IMR-90 (cell line): ENCODE measurements at regions not wholly inside any gene's neighbourhood (a gene's known extent, or its start where the extent isn't known, plus 50 kb on each side); places are given as distances from the start of the nearest gene placed in this dataset.

Source experiments
- ATAC-seq: fragments of 200-7000 bp; cut with Tn5 transposase; 2 replicates; pipeline ENCODE4 v1.9.1; 2020; ENCODE audit warnings: low read depth, mild to moderate bottlenecking, moderate library complexity
- BruUV-seq: library from RNA; stranded (reverse); fragments of 400-500 nt; replicated peaks from 2 replicates; lab custom pipeline; 2021; lab: Mats Ljungman, UMichigan
- CTCF ChIA-PET: fragments of 300-600 bp; formaldehyde crosslinking; extraction: SDS; loops from one replicate; lab custom pipeline; 2021; ENCODE audit warnings: antibody characterized with exemption; lab: Yijun Ruan, JAX
- POLR2A ChIA-PET: fragments of 300-600 bp; sonication (Branson Sonifier 250); formaldehyde crosslinking; loops from one replicate; lab custom pipeline; 2022; ENCODE audit warnings: antibody characterized with exemption; ENCODE audit not compliant: unreplicated experiment; lab: Charles Lee
- DNase-seq: peaks from one replicate; pipeline ENCODE4 v3.0.0; 2013
- H2AFZ ChIP-seq: replicated peaks from 2 replicates; pipeline ENCODE3; 2013; ENCODE audit warnings: low read length, mild to moderate bottlenecking; ENCODE audit not compliant: poor library complexity
- H2AK5ac ChIP-seq: 2 replicates; pipeline ENCODE4 v1.6.1; 2013; ENCODE audit warnings: low read depth, low read length, inconsistent platforms
- H2AK9ac ChIP-seq: replicated peaks from 2 replicates; pipeline ENCODE3; 2013; ENCODE audit warnings: mild to moderate bottlenecking, low read depth, low read length, moderate library complexity; ENCODE audit not compliant: poor library complexity
- H2BK120ac ChIP-seq: 2 replicates; pipeline ENCODE4 v1.6.1; 2013; ENCODE audit warnings: low read depth, low read length, inconsistent platforms
- H2BK15ac ChIP-seq: 3 replicates; pipeline ENCODE4 v1.6.1; 2013; ENCODE audit warnings: low read depth, low read length, inconsistent platforms
- H2BK20ac ChIP-seq: 2 replicates; pipeline ENCODE4 v1.6.1; 2013; ENCODE audit warnings: low read depth, mild to moderate bottlenecking, inconsistent platforms, low read length, moderate library complexity
- H2BK5ac ChIP-seq: 2 replicates; pipeline ENCODE4 v1.6.1; 2013; ENCODE audit warnings: mild to moderate bottlenecking, low read depth, low read length, inconsistent platforms; ENCODE audit not compliant: poor library complexity, severe bottlenecking
- H3K14ac ChIP-seq: replicated peaks from 2 replicates; pipeline ENCODE4 v1.6.1; 2013; ENCODE audit warnings: low read depth, low read length, inconsistent platforms
- H3K18ac ChIP-seq: 2 replicates; pipeline ENCODE4 v1.6.1; 2013; ENCODE audit warnings: low read depth, low read length, control low read depth
- H3K23ac ChIP-seq: 2 replicates; pipeline ENCODE4 v1.6.1; 2013; ENCODE audit warnings: low read depth, low read length, inconsistent platforms
- H3K27ac ChIP-seq: 2 replicates; pipeline ENCODE4 v1.5.1; 2013; ENCODE audit warnings: mild to moderate bottlenecking, control low read depth, low read length; ENCODE audit not compliant: insufficient read depth
- H3K27me3 ChIP-seq: 2 replicates; pipeline ENCODE4 v1.6.1; 2013; ENCODE audit warnings: low read length; ENCODE audit not compliant: control insufficient read depth, insufficient read depth
- H3K36me3 ChIP-seq: 2 replicates; pipeline ENCODE4 v1.6.1; 2013; ENCODE audit warnings: low read length, mixed read lengths; ENCODE audit not compliant: control insufficient read depth, insufficient read depth
- H3K4ac ChIP-seq: 2 replicates; pipeline ENCODE4 v1.6.1; 2013; ENCODE audit warnings: low read depth, low read length, inconsistent platforms
- H3K4me1 ChIP-seq: 2 replicates; pipeline ENCODE4 v1.6.1; 2013; ENCODE audit warnings: low read length, mixed read lengths; ENCODE audit not compliant: control insufficient read depth, insufficient read depth
- H3K4me2 ChIP-seq: 2 replicates; pipeline ENCODE4 v1.6.1; 2013; ENCODE audit warnings: low read depth, mild to moderate bottlenecking, control low read depth, low read length, moderate library complexity
- H3K4me3 ChIP-seq: 2 replicates; pipeline ENCODE4 v1.5.1; 2013; ENCODE audit warnings: low read depth, mild to moderate bottlenecking, control low read depth, low read length, moderate library complexity; ENCODE audit not compliant: insufficient read depth
- H3K56ac ChIP-seq: 2 replicates; pipeline ENCODE4 v1.6.1; 2013; ENCODE audit warnings: low read length, inconsistent platforms; ENCODE audit not compliant: insufficient read depth; ENCODE audit errors: extremely low read depth
- H3K79me1 ChIP-seq, 2 experiments: 2 replicates each; pipeline ENCODE4 v1.6.1; 2013; ENCODE audit warnings: low read length in 2 of 2, inconsistent platforms in 1 of 2, low read depth in 1 of 2
- H3K9ac ChIP-seq: 2 replicates; pipeline ENCODE4 v1.6.1; 2013; ENCODE audit warnings: low read depth, low read length, control low read depth
- H3K9me1 ChIP-seq: 2 replicates; pipeline ENCODE4 v1.6.1; 2013; ENCODE audit warnings: low read length, inconsistent platforms; ENCODE audit not compliant: insufficient read depth
- H3K9me3 ChIP-seq: 2 replicates; pipeline ENCODE4 v1.6.1; 2013; ENCODE audit warnings: low read length; ENCODE audit not compliant: control insufficient read depth, insufficient read depth
- H4K20me1 ChIP-seq: 2 replicates; pipeline ENCODE4 v1.6.1; 2013; ENCODE audit warnings: low read length, inconsistent platforms; ENCODE audit not compliant: insufficient read depth
- H4K5ac ChIP-seq: 2 replicates; pipeline ENCODE4 v1.6.1; 2013; ENCODE audit warnings: mild to moderate bottlenecking, low read depth, low read length, control low read depth
- H4K8ac ChIP-seq, 2 experiments: 2 replicates each; pipeline ENCODE4 v1.6.1; 2013; ENCODE audit warnings: low read depth in 2 of 2, low read length in 2 of 2, control low read depth in 1 of 2, inconsistent platforms in 1 of 2
- H4K91ac ChIP-seq: 2 replicates; pipeline ENCODE4 v1.6.1; 2013; ENCODE audit warnings: low read depth, low read length, inconsistent platforms; ENCODE audit not compliant: insufficient read depth
- BHLHE40 ChIP-seq: fragments of 150-350 bp; IDR thresholded peaks from 2 replicates; pipeline ENCODE4 v1.6.1; 2016; ENCODE audit warnings: mild to moderate bottlenecking, low read depth, low read length
- CEBPB ChIP-seq: IDR thresholded peaks from 2 replicates; pipeline ENCODE4 v1.6.1; 2012; ENCODE audit warnings: low read depth, low read length, improper control_type of control experiment
- CHD1 ChIP-seq: IDR thresholded peaks from 2 replicates; pipeline ENCODE4 v1.6.1; 2012; ENCODE audit warnings: low read depth, low read length, improper control_type of control experiment
- MXI1 ChIP-seq: IDR thresholded peaks from 2 replicates; pipeline ENCODE4 v1.6.1; 2012; ENCODE audit warnings: low read depth, mild to moderate bottlenecking, low read length, moderate library complexity, borderline replicate concordance
- POLR2A ChIP-seq: IDR thresholded peaks from 2 replicates; pipeline ENCODE4 v1.6.1; 2012; ENCODE audit warnings: mild to moderate bottlenecking, low read depth, low read length
- RAD21 ChIP-seq: IDR thresholded peaks from 2 replicates; pipeline ENCODE4 v1.6.1; 2012; ENCODE audit warnings: low read length, improper control_type of control experiment
- RCOR1 ChIP-seq: IDR thresholded peaks from 2 replicates; pipeline ENCODE4 v1.6.1; 2012; ENCODE audit warnings: mild to moderate bottlenecking, low read length, improper control_type of control experiment; ENCODE audit not compliant: insufficient replicate concordance
- SMC3 ChIP-seq: fragments of 150-350 bp; IDR thresholded peaks from 2 replicates; pipeline ENCODE4 v1.6.1; 2016; ENCODE audit warnings: low read depth, mild to moderate bottlenecking, antibody characterized with exemption, low read length, moderate library complexity
- WGBS, 2 experiments: methylation state at CpG; one replicate each; pipeline versions ENCODE4 v1.1.5 to v1.1.7; 2013; ENCODE audit warnings: missing lambda C conversion rate in 2 of 2; ENCODE audit not compliant: insufficient read length in 1 of 2; ENCODE audit errors: extremely low coverage in 2 of 2; 5-methylcytosine and 5-hydroxymethylcytosine counted together
- dilution Hi-C: fragments of 300-500 bp; cut with HindIII; formaldehyde crosslinking; loops from one replicate; pipeline ENCODE4 v1.14.3; 2018; ENCODE audit warnings: low sequenced_read_pairs; ENCODE audit not compliant: unreplicated experiment
- in situ Hi-C: fragments of 300-500 bp; cut with MboI; formaldehyde crosslinking; loops from 3 replicates; pipeline ENCODE4 v1.14.3; 2019; ENCODE audit warnings: low sequenced_read_pairs, inconsistent platforms, mixed read lengths
- intact Hi-C: fragments of 100-400 bp; cut with micrococcal nuclease; formaldehyde crosslinking; loops from 2 replicates; pipeline ENCODE4 v1.10.0; 2022
- TF ChIP-seq, protein P1 (sequence below): fragments of 150-350 bp; IDR thresholded peaks from 2 replicates; pipeline ENCODE4 v1.6.1; 2017; ENCODE audit warnings: mild to moderate bottlenecking, antibody characterized with exemption, low read length, low read depth

GRCh38 chr3:107063351-107063750 is 313.9 kb upstream of the CCDC54 start:
- dilution Hi-C loops (no loop called here), in situ Hi-C loops (no loop called here), intact Hi-C loops (loop anchor here (5.0 to 10.0 kb wide), 5 partner anchors 201 to 1199 kb away; partner anchors contain the start of gene CBLB)
- H3K18ac ChIP-seq: no peak overlapping the region
- no peak overlapping the region; a peak in 1 of 4 replicates for H4K8ac ChIP-seq
- H3K9me1 ChIP-seq: 0 out of 2 replicates have a peak, but pooled peaks cover 2% of the 10 kb centered on the region
- WGBS, 2 experiments: no CpG with 5 or more reads among the region's 5 CpGs
- no peak overlapping the region for H4K5ac ChIP-seq
- H2AK5ac ChIP-seq: no peak overlapping the region
- no peak overlapping the region; the same call in 1 of the 2 replicates for H3K14ac ChIP-seq
- H3K4ac ChIP-seq: no peak overlapping the region; the same call in 1 of the 2 replicates
- H3K56ac ChIP-seq: no peak overlapping the region
- H3K9me3 ChIP-seq: no peaks in the 10 kb centered on the region
- no peaks in the 10 kb centered on the region for H4K20me1 ChIP-seq
- no peak overlapping the region for H2AK9ac ChIP-seq
- no peaks in the 10 kb centered on the region for H3K4me1 ChIP-seq
- H2BK120ac ChIP-seq: peak overlapping the region; percentile 42
- no peak overlapping the region for H3K27ac ChIP-seq
- no peak overlapping the region for H3K4me2 ChIP-seq
- H4K91ac ChIP-seq: 0 out of 2 replicates have a peak overlapping the region, but pooled peaks have one; percentile 36
- 0 out of 3 replicates have a peak overlapping the region, but pooled peaks have one; percentile 43 for H2BK15ac ChIP-seq
- no TSS peak for BruUV-seq
- H3K23ac ChIP-seq: no peak overlapping the region
- CTCF ChIA-PET: no interaction called here
- TF ChIP-seq POLR2A: no peak
- TF ChIP-seq CHD1: no peak
- no peak for TF ChIP-seq BHLHE40
- no peak for TF ChIP-seq CEBPB
- TF ChIP-seq RCOR1: no peak
- no peak for TF ChIP-seq MXI1
- no peak for TF ChIP-seq SMC3
- no peak for TF ChIP-seq RAD21
- TF ChIP-seq, protein P1, sequence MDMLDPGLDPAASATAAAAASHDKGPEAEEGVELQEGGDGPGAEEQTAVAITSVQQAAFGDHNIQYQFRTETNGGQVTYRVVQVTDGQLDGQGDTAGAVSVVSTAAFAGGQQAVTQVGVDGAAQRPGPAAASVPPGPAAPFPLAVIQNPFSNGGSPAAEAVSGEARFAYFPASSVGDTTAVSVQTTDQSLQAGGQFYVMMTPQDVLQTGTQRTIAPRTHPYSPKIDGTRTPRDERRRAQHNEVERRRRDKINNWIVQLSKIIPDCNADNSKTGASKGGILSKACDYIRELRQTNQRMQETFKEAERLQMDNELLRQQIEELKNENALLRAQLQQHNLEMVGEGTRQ: no peak
- H2AFZ ChIP-seq: no peak overlapping the region
- H3K9ac ChIP-seq: no peak overlapping the region
- DNase-seq (peak; percentile 22), ATAC-seq (no peak)
- H3K36me3 ChIP-seq: no peaks in the 10 kb centered on the region
- H2BK20ac ChIP-seq: peak overlapping the region; percentile 62
- H3K4me3 ChIP-seq: no peak overlapping the region
- POLR2A ChIA-PET: no interaction called here
- H3K79me1 ChIP-seq: no peaks in the 10 kb centered on the region
- no peaks in the 10 kb centered on the region for H3K27me3 ChIP-seq
- H2BK5ac ChIP-seq: no peak overlapping the region
